Transverse colon (tissue), 4 donors: ENCODE measurements at regions not wholly inside any gene's neighbourhood (a gene's known extent, or its start where the extent isn't known, plus 50 kb on each side); places are given as distances from the start of the nearest gene placed in this dataset.

Experiments used
- DNase-seq: peaks from one replicate; pipeline ENCODE4 v3.0.0-alpha.2; 2019
- H3K27ac ChIP-seq, 4 donors: fragments of 200-600 bp; sonication (generic); 2 replicates each; pipeline ENCODE4 v1.5.1; 2016 to 2018; ENCODE audit warnings: inconsistent platforms in 4 of 4
- H3K27me3 ChIP-seq: fragments of 200-600 bp; sonication (generic); 2 replicates; pipeline ENCODE4 v1.5.1; 2017; ENCODE audit warnings: inconsistent platforms
- H3K36me3 ChIP-seq, 4 donors: fragments of 200-600 bp; sonication (generic); 2 replicates each; pipeline ENCODE4 v1.5.1; 2017 to 2019; ENCODE audit warnings: inconsistent platforms in 4 of 4
- H3K4me1 ChIP-seq, 4 donors: fragments of 200-600 bp; sonication (generic); 2 replicates each; pipeline ENCODE4 v1.5.1; 2017 to 2020; ENCODE audit warnings: inconsistent platforms in 4 of 4
- H3K4me3 ChIP-seq, 4 donors: fragments of 200-600 bp; sonication (generic); 1 replicate in 1 of 4; 2 replicates in 3 of 4; pipeline versions ENCODE4 v1.5.1 to v1.6.1; 2017 to 2019; ENCODE audit warnings: inconsistent platforms in 4 of 4
- H3K9me3 ChIP-seq, 2 donors: fragments of 200-600 bp; sonication (generic); 2 replicates each; pipeline ENCODE4 v1.5.1; 2017 to 2019; ENCODE audit warnings: inconsistent platforms in 2 of 2
- EP300 ChIP-seq: sonication (generic); formaldehyde crosslinking; IDR thresholded peaks from one replicate; pipeline ENCODE4 v1.6.1; 2017; ENCODE audit warnings: antibody characterized with exemption, low read depth
- POLR2A ChIP-seq: fragments of 450-650 bp; IDR thresholded peaks from one replicate; pipeline ENCODE4 v1.6.1; 2016; ENCODE audit warnings: antibody characterized with exemption, mild to moderate bottlenecking, moderate library complexity
- POLR2AphosphoS5 ChIP-seq, 3 donors: sonication (generic); formaldehyde crosslinking; IDR thresholded peaks; one replicate each; pipeline ENCODE4 v1.6.1; 2016; ENCODE audit warnings: antibody characterized with exemption in 3 of 3
- WGBS, 2 donors: methylation state at CpG; one replicate each; pipeline ENCODE4 v1.1.5; 2018; ENCODE audit warnings: low coverage in 1 of 2; 5-methylcytosine and 5-hydroxymethylcytosine counted together
- in situ Hi-C, 4 donors: fragments of 200-750 bp; cut with MboI; loops; one replicate each; pipeline versions ENCODE4 v1.15.0 to v1.15.1; 2017; ENCODE audit warnings: low sequenced_read_pairs in 3 of 4, low pct_ligation_motif_present in 1 of 4, low pct_unique_long_range_greater_than_20kb in 1 of 4
- intact Hi-C: fragments of 100-400 bp; cut with DNase I; formaldehyde crosslinking; loops from one replicate; pipeline ENCODE4 v1.15.1; 2023; ENCODE audit warnings: low total_unique reads
- small RNA-seq, 4 donors: library from RNA; depleted of rRNA; stranded (forward); fragments of <200 nt; gene quantifications; one replicate each; pipeline ENCODE3, GENCODE V24; 2016
- TF ChIP-seq, protein P1 (sequence below), 5 experiments: fragments of 200-600 bp in 3 of 5; fragments of 450-650 bp in 2 of 5; sonication (generic) in 3 of 5; IDR thresholded peaks; 1 replicate in 2 of 5; 2 replicates in 3 of 5; pipeline ENCODE4 v1.5.1; 2016 to 2017; ENCODE audit warnings: antibody characterized with exemption in 5 of 5, inconsistent platforms in 3 of 5, mild to moderate bottlenecking in 2 of 5, moderate library complexity in 1 of 5

DNA sequence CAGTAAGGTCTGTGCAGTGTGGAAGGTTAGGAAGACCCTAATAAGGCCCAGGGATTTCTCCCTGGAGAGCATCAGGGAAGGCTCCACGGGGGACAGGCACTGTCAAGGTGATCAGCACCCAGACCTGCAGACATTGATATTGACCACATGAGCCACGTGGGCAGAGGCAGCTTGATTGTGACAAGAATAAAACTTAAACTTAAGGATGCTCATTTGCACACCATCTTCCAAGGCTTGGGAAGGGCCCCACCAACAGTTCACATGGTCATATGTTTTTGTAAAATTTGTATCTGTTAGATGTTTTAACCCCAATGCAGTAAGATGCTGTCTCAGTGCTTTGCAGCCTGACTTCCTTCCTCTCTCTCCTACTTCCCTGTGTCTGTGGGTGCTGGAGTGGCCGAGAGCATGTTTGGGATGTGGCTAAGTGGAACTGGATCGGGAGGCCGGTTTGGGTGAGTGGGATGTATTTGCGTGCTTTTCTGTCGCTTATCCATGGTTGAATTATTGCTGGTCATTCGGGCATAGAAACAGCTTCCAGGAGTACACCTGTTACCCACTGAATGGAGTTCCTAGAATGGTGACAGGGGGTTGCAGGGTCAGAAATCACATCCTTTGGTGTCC, 49.8 kb upstream of the OLIG2 start:
- TF ChIP-seq, protein P1, sequence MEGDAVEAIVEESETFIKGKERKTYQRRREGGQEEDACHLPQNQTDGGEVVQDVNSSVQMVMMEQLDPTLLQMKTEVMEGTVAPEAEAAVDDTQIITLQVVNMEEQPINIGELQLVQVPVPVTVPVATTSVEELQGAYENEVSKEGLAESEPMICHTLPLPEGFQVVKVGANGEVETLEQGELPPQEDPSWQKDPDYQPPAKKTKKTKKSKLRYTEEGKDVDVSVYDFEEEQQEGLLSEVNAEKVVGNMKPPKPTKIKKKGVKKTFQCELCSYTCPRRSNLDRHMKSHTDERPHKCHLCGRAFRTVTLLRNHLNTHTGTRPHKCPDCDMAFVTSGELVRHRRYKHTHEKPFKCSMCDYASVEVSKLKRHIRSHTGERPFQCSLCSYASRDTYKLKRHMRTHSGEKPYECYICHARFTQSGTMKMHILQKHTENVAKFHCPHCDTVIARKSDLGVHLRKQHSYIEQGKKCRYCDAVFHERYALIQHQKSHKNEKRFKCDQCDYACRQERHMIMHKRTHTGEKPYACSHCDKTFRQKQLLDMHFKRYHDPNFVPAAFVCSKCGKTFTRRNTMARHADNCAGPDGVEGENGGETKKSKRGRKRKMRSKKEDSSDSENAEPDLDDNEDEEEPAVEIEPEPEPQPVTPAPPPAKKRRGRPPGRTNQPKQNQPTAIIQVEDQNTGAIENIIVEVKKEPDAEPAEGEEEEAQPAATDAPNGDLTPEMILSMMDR (IDR thresholded peaks at IDR 0.05) = no peak
- TF ChIP-seq POLR2A = no peak
- no peak for TF ChIP-seq POLR2AphosphoS5 (IDR thresholded peaks at IDR 0.05)
- TF ChIP-seq EP300 = no peak
- WGBS, 2 donors = 63 to 64% methylated on average over 2 to 8 of the region's 8 CpGs
- no peaks in the 10 kb centered on the region for H3K4me1 ChIP-seq
- intact Hi-C loops (no loop called here), in situ Hi-C loops (no loop called here)
- no peak overlapping the region for H3K27ac ChIP-seq
- no peaks in the 10 kb centered on the region for H3K9me3 ChIP-seq
- no peak for DNase-seq
- H3K4me3 ChIP-seq = no peak overlapping the region
- H3K36me3 ChIP-seq = no peaks in the 10 kb centered on the region
- H3K27me3 ChIP-seq = peaks cover 40% of the 10 kb centered on the region

Small RNAs in the stretch of these regions (small RNA-seq; reads per million reads assigned to genes)
- 0 reads per million in 4 donors for gene RF00156
